SKM-1 treated with dmso at 0.1 percent for 144 hours (cell line): ENCODE measurements at regions not wholly inside any gene's neighbourhood (a gene's known extent, or its start where the extent isn't known, plus 50 kb on each side); places are given as distances from the start of the nearest gene placed in this dataset.
"Not testable (repeated sequence)": the region's sequence is repeated elsewhere in the genome, so short reads cannot be mapped to it uniquely, and the experiment has no call there.

Source experiments
- DNase-seq: peaks from one replicate; lab custom pipeline; 2025; ENCODE audit not compliant: unreplicated experiment; lab: John Stamatoyannopoulos, UW

- no peak for DNase-seq
Measured at GRCh38 chr5:12902611-12903010, 998.4 kb upstream of the CTNND2 start.

- DNase-seq, result no peak
Measured at GRCh38 chr5:12901696-12902095, 997.5 kb upstream of the CTNND2 start.

DNA sequence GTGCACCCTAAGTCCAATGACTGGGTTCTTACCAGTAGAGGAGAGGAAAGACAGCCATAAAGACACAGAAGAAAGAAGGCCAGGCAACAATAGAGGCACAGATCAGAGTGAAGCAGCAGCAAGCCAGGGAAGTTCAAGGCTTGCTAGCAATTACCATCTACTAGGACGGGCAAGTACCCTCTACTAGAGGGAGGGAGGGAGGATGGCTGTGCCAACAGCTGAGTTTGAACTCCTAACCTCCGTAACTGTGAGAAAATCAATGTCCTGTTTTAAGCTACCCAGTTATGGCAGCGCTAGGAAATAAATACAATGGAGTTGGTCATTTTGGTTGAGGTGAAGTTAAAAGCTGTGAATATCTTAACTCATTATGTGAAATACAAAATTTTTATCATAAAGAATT, 991.8 kb upstream of the CTNND2 start:
- no peak for DNase-seq

DNA sequence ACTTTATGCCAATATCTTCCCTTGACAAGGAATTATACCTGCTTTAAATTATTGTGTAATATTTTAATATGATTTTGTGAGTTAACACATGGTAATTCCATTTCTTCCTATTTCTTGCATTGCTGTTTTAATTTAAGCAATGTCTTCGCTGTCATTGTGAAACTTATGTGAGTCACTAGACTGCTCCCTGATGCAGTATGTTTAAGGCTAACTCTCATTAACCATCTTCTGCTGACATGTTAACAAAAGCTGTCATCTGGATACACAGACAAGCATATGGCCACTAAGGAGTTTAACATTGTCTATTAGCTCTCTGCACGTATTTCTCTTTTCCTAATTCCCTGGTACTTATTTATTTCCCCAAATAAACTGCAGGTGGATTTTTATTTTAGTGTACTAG, 980.8 kb upstream of the CTNND2 start:
- no peak for DNase-seq

DNA sequence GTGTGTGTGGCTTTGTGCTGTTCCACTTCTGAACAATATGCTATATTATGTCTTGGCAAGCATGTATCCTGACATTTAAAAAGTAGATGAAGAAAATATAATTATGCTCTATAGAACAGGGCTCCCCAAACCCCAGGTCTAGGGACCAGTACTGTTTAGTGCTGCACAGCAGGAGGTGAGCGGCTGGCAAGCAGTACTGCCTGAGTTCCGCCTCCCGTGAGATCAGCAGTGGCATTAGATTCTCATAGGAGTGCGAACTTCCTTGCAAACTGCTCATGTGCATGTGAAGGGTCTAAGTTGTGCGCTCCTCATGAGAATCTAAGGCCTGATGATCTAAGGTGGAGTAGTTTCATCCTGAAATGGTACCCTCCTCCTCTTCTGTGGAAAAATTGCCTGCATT, 979.1 kb upstream of the CTNND2 start:
- DNase-seq, result no peak

DNA sequence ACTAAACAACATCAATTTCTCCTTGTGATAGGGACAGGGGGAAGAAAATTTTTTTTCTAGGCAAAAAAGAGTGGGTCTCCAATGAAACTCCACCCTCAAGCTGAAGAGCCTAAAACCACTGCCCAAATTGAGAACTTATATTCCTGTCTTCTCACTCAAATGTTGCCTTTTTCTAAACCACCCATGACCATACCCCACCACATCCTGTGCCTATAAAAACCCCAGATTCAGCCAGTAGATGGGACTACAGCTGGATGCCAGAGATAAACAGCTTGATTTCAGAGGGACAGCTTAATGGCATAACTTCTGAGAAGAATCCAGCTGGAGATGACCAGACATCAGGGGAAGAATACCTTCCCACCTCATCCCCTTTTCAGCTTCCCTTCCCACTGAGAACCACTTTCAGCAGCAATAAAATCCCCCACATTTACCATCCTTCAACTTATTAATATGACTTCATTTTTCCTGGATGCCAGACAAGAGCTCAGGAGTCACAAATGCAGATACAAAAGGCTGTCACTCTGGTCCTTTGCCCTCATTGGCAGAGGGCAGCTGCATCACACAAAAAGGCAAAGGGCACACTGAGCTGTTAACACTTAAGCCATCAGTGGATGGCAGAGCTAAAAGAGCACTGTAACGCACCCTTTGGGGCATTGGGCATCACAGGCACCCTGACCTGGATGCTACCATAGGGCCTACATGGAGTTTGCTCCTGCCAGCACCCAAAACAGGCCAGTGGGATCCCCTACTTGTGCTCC, 972.5 kb upstream of the CTNND2 start:
- DNase-seq, result no peak

GRCh38 chr5:12870872-12871539, 966.8 kb upstream of the CTNND2 start:
- DNase-seq, result no peak

- no peak for DNase-seq
Measured at GRCh38 chr5:12865529-12865928, 961.3 kb upstream of the CTNND2 start.

DNA sequence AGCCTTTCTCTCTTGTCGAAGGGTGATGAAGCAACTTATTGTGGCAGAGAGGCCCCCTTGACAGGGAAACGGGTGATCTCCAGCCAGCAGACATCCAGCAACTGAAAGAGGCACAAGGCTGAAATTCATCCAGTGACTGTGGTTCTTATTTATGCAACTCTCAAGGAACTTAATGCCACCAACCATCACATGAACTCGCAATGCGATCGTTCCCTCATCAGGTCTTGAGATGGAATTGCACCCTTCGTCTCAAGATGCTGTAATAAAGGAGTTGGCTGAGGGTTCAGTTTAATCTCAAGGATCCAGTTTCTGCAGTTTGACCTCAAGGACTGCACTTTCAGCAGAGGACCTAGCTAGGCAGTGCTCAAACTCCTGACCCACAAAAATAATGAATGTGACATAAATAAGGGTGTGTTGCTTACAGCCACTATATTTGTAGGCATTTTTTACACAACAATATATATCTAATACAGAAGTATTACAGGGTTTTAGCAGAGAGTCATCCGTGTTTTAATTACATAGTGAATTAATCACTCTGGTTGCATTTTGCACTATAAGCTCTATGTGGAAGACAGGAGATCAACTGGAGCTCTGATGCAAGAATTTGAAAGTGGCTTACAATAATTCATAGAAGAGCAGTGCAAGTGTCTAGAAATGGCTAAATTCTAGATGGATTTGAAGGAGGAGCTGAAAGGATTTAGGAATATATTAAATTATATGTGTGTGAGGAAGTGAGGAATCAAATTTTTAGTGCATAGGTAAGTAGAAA, 957.8 kb upstream of the CTNND2 start:
- DNase-seq, result peak; percentile 25

GRCh38 chr5:12856105-12856504, 951.9 kb upstream of the CTNND2 start:
- not testable (repeated sequence) for DNase-seq

GRCh38 chr5:12854386-12854785, 950.1 kb upstream of the CTNND2 start:
- DNase-seq, result no peak

DNA sequence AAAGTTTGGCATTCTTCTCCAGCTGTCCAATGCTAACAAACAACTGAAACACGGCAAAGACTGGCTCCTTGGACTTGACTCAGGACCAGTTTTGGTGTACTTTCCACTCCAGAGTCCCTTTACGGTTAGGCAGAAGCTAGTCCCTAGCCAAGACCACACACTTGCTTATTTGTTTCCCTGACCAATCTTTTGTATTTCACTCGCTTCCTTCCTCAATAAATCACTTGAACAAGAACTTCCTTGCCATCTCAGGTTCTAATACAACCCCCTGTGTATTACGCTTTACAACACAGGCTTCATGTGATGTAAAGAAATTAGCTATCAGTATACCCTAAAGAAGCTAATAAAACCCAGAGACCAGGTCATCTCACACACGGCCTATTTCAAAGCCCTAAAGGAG, 947.5 kb upstream of the CTNND2 start:
- no peak for DNase-seq

DNA sequence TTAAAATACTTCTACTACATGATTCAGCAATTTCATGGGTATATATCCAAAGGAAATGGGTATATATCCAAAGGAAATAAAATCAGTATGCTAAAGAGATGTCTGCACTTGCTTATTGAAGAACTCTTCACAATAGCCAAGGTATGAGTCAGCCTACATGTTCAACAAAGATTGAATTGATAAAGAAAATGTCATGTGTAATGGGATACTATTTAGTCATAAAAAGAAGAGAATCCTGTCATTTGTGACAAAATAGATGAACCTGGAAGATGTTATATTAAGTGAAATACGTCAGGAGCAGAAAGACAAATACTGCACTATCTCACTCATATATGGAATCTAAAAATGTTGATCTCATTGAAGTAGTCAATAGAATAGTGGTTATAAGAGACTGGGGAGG, 944.5 kb upstream of the CTNND2 start:
- DNase-seq, result no peak

- no peak for DNase-seq
Measured at GRCh38 chr5:12845549-12846159, 941.4 kb upstream of the CTNND2 start.

DNA sequence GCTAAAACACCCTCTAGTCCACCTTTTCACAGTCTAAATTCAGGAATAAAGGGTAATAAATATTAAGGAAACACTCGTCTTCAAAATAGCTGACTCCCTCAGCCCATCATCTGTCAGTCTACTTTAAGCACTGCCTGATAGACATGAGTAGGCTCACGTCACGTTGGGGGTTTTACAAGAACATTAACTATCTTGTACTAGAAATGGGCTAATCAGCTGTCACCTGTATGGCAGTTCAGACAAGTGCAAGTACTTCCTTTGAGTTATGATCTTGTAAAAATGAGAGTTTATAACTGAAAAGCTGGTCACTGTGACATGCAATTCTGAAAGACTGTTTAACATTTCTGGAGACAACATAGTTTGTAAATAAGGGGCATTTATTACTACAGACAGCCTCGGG, 936.7 kb upstream of the CTNND2 start:
- no peak for DNase-seq

DNA sequence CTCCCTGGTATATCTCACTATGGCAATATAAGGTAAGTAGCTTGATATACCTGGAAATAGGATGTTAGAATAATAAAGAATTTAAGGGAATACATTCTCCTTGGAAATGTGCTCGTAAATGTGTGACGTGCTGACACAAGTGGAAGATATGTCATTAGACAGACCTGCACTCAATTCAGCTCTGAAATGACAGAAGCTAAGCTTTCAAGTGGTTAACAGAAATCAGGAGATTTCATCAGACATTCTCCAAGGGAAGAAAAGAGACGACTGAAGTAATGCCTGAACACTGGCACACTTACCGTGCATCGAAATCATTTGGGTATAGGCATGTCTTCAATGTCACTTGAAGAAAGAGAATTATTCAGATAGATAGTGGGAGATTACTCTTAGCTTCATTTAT, 933.3 kb upstream of the CTNND2 start:
- DNase-seq, result no peak

GRCh38 chr5:12825163-12825562, 920.9 kb upstream of the CTNND2 start:
- no peak for DNase-seq

GRCh38 chr5:12805165-12805698, 901.0 kb upstream of the CTNND2 start:
- no peak for DNase-seq

GRCh38 chr5:12799165-12799564, 894.9 kb upstream of the CTNND2 start:
- DNase-seq, result no peak

- DNase-seq, result no peak
Measured at GRCh38 chr5:12795333-12795663, 891.1 kb upstream of the CTNND2 start.
